ENCODE measurements at regions not wholly inside any gene's neighbourhood (a gene's known extent, or its start where the extent isn't known, plus 50 kb on each side); places are given as distances from the start of the nearest gene placed in this dataset.
"Not testable (repeated sequence)": the region's sequence is repeated elsewhere in the genome, so short reads cannot be mapped to it uniquely, and the experiment has no call there.

DNA sequence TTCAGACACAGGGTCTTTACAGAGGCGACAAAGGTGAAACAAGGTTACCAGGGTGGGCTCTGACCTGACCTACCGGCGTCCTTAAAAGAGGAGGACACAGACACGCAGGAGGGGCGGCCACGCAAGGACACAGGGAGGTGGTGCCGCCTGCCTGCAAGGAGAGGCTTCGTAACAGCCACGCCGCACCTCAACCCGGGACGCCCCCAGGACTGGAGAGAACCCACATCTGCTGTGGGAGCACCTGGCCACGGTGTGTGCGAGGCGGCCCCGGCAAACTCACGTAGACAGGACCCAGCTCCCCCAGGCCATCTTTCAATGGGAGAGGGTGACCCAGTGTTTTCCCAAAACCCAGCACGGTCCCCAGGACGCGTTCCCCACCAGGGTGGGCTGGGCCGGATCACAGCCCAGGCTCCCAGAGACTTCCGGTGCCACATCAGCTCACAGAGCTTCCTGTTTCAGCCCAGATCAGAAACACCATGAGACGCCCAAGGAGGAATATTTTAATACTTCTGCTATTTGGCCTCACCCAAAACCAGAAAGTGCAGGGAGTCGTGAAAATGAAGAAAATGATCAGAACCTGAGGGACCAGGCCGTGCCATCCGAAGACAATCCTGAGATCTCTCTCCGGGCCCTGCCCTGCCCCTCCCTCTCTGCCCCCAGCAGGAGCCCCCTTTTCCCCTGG, 5417.4 kb upstream of the TPTE start:
- TF ChIP-seq, protein P1, sequence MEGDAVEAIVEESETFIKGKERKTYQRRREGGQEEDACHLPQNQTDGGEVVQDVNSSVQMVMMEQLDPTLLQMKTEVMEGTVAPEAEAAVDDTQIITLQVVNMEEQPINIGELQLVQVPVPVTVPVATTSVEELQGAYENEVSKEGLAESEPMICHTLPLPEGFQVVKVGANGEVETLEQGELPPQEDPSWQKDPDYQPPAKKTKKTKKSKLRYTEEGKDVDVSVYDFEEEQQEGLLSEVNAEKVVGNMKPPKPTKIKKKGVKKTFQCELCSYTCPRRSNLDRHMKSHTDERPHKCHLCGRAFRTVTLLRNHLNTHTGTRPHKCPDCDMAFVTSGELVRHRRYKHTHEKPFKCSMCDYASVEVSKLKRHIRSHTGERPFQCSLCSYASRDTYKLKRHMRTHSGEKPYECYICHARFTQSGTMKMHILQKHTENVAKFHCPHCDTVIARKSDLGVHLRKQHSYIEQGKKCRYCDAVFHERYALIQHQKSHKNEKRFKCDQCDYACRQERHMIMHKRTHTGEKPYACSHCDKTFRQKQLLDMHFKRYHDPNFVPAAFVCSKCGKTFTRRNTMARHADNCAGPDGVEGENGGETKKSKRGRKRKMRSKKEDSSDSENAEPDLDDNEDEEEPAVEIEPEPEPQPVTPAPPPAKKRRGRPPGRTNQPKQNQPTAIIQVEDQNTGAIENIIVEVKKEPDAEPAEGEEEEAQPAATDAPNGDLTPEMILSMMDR (tag by site-specific recombination; IDR thresholded peaks at IDR 0.05), result not testable (repeated sequence)
- TF ChIP-seq ZNF169 (tag by site-specific recombination; IDR thresholded peaks at IDR 0.05); ZNF138 (tag by site-specific recombination; IDR thresholded peaks at IDR 0.05; ENCODE audit: borderline replicate concordance); ZNF24 (tag by site-specific recombination; IDR thresholded peaks at IDR 0.05): not testable (repeated sequence)

Measured in HEK293 (cell line).